Activated T-helper 1 cell treated with anti-CD3 and anti-CD28 coated beads, Interleukin-12 subunit alpha, Interleukin-12 subunit beta, Interleukin-2, Interleukin-4 antibody, amounts not matched to agents 30 ng/mL and 10 ng/mL and 1 ng/mL, durations not matched to agents 14 hours and 24 hours and 36 hours (primary cell): ENCODE measurements at regions not wholly inside any gene's neighbourhood (a gene's known extent, or its start where the extent isn't known, plus 50 kb on each side); places are given as distances from the start of the nearest gene placed in this dataset.
"Not testable (repeated sequence)": the region's sequence is repeated elsewhere in the genome, so short reads cannot be mapped to it uniquely, and the experiment has no call there.

Source experiments
- DNase-seq: peaks from one replicate; pipeline ENCODE4 v3.0.0; 2021; ENCODE audit warnings: low spot score
- H3K27ac Mint-ChIP-seq: one replicate; pipeline ENCODE4 v1.8.0; 2021; ENCODE audit warnings: mild to moderate bottlenecking, mixed read lengths
- H3K27me3 Mint-ChIP-seq: one replicate; pipeline ENCODE4 v1.8.0; 2022; ENCODE audit warnings: mild to moderate bottlenecking, moderate library complexity, mixed read lengths; ENCODE audit not compliant: insufficient read depth
- H3K36me3 Mint-ChIP-seq: one replicate; pipeline ENCODE4 v1.8.0; 2021; ENCODE audit warnings: low read depth, mixed read lengths
- H3K4me1 Mint-ChIP-seq: one replicate; pipeline ENCODE4 v1.8.0; 2021; ENCODE audit warnings: low read depth, mixed read lengths
- H3K4me3 Mint-ChIP-seq: one replicate; pipeline ENCODE4 v1.8.0; 2021; ENCODE audit warnings: mild to moderate bottlenecking, moderate library complexity, mixed read lengths
- H3K9me3 Mint-ChIP-seq: one replicate; pipeline ENCODE4 v1.8.0; 2021; ENCODE audit warnings: mixed read lengths
- intact Hi-C: fragments of 100-400 bp; cut with micrococcal nuclease; formaldehyde crosslinking; loops from one replicate; pipeline ENCODE4 v1.15.1; 2024

DNA sequence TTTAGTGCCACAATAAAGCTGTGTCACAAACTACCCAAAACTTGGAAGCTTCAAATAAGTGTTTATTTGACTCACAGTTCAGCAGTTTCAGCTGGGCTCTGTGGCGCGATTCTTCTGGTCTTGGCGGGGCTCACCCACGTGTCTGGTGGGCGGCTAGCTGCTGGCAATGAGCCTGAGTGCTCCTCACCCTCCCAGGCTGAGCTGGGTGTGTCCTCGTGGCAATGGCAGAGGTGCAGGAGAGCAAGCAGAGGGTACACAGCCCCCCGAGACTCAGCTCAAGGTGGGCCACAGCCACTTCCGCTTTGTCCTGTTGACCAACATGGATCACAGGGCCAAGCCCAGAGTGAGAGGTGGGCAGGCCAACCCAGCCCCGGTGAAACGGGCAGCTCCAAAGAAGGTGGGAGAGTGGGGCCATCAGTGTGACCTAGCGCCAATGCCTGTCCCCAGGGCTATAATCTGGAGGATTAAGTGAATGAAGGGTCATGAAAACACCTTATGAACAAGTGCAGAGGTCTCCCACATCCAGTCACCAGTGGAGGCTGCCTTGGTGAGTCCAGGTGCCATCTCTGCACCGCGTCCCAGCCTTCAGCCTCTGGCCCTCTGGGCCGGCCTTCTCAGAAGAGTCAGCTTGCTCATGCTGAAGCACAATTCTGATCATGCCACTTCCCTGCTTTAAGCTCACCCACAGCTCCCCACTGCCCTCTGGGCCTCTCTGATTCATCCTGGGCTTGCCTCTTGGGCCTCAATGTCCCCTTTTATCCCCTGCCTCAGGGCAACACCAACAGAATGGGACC is 74.6 kb upstream of the RTL6 start:
- no peak overlapping the region for H3K4me3 Mint-ChIP-seq
- intact Hi-C loops: no loop called here
- H3K27me3 Mint-ChIP-seq: peaks cover 8% of the 10 kb centered on the region
- H3K27ac Mint-ChIP-seq: no peak overlapping the region
- no peaks in the 10 kb centered on the region for H3K9me3 Mint-ChIP-seq
- H3K36me3 Mint-ChIP-seq: no peaks in the 10 kb centered on the region
- H3K4me1 Mint-ChIP-seq: no peaks in the 10 kb centered on the region
- DNase-seq: no peak

DNA sequence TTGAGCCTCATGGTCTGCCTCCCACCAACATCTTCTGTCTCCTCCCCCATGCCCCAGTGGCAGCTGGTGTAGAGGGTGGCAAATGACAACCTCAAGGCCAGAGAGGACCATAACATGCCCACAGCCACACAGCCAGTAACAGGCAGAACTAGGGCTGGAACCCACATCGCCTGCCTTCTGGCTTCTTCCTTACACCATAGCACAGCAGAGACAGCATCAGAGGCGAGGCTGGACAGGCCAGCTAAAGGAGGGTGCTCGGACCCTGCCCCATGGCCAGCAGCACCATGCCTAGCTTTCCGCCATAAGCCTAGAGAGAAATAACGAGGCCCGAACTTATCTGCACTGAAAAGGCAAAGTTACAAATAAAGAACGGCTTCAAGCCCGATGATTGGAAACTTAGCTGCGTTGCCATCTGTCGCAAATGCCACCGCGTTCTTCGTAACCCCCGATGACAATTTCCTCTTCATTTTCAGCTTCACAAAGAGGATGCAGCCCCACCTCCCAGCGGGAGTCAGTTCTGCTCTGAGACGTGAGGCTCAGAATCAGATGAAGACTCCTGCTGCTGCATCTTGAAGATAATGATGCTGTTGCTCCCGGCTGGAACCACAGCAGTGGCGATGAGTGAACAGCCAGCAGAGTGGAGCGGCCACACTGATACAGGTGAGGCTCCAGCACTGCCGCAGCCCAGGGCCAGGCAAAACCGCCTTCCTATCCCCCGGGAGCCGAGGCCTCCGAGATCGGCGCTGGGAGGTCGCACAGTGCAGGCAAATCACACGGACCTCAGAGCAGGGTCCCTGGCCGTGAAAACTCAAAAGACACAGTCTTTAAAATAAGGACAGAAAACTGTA is 73.8 kb upstream of the RTL6 start:
- intact Hi-C loops: no loop called here
- H3K27ac Mint-ChIP-seq: no peak overlapping the region
- no peaks in the 10 kb centered on the region for H3K36me3 Mint-ChIP-seq
- DNase-seq: no peak
- no peaks in the 10 kb centered on the region for H3K4me1 Mint-ChIP-seq
- no peak overlapping the region for H3K4me3 Mint-ChIP-seq
- peaks cover 8% of the 10 kb centered on the region for H3K27me3 Mint-ChIP-seq
- H3K9me3 Mint-ChIP-seq: no peaks in the 10 kb centered on the region

DNA sequence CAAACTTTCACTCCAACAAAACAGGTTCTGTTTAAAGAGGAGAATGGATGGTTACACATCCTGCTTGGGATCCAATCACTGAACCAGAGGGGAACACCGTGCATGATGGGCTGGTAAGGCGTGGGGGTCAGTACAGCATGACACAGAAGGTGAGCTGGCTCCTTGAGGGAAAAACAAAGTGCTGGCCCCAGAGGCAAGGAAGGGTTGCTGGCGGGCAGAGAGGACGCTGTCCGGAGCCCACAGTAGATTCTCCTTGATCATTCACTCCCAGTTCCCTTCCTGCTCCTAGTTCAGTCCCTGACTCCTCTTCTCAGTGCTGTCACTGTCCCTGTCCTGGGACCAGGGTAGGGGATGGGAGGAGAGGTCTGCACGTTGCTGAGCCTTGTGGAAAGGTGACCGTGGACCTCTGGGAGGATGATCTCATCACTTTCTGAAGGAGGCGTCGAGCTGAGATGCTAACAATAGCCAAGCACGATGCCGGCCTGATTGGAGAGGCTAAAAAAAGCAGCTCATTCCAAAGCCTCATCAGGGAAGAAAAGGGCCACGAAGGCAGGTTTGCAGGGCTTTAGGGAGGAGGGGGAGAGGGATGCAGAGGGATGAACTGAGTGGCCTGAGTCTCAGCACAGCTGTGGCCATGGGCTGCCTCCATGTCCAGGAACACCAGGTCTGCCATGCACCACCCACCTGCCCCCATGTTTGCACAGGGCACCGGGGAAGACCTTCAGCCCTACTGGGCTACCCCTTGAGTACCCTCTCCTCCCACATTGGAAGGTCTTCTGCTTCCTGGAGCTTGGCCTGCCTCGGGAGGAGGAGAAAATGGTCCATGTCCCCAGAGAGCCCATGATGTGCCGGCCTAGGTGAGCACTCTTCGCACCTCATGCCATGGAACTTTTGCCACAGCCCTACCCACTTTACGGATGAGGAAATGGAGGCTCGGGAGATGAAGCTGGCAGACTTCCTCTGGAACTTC is 72.7 kb upstream of the RTL6 start:
- intact Hi-C loops: no loop called here
- H3K4me3 Mint-ChIP-seq: no peak overlapping the region
- DNase-seq: no peak
- H3K36me3 Mint-ChIP-seq: no peaks in the 10 kb centered on the region
- no peak overlapping the region for H3K27ac Mint-ChIP-seq
- H3K9me3 Mint-ChIP-seq: no peaks in the 10 kb centered on the region
- H3K4me1 Mint-ChIP-seq: no peaks in the 10 kb centered on the region
- peaks cover 6% of the 10 kb centered on the region for H3K27me3 Mint-ChIP-seq

DNA sequence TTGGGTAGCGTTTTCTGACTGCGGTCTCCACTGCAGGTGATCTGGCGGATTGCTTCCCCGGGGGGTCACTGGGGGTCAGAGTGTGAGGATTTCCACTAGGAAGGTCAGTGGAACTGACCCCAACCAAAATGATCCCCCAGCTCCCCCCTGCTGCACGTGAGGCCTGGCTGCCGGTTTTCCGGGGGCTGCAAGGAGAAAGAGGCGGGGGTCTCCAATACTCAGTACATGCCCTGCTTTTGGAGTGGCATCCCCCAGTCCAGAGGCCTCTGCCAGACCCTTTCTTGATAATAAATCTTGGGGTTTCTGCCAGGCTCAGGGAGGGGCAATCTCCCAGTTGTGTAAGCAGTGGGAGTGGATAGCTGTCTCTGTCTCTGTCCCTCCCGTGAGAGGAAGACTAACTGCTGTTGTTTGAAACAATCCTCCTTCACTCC is 71.5 kb upstream of the RTL6 start:
- intact Hi-C loops: loop anchor here (2.0 to 5.0 kb wide), 2 partner anchors 489 to 577 kb away; no protein-coding TSS in a partner anchor
- H3K27ac Mint-ChIP-seq: no peak overlapping the region
- peaks cover 7% of the 10 kb centered on the region for H3K27me3 Mint-ChIP-seq
- no peaks in the 10 kb centered on the region for H3K36me3 Mint-ChIP-seq
- DNase-seq: no peak
- H3K9me3 Mint-ChIP-seq: no peaks in the 10 kb centered on the region
- no peaks in the 10 kb centered on the region for H3K4me1 Mint-ChIP-seq
- no peak overlapping the region for H3K4me3 Mint-ChIP-seq

DNA sequence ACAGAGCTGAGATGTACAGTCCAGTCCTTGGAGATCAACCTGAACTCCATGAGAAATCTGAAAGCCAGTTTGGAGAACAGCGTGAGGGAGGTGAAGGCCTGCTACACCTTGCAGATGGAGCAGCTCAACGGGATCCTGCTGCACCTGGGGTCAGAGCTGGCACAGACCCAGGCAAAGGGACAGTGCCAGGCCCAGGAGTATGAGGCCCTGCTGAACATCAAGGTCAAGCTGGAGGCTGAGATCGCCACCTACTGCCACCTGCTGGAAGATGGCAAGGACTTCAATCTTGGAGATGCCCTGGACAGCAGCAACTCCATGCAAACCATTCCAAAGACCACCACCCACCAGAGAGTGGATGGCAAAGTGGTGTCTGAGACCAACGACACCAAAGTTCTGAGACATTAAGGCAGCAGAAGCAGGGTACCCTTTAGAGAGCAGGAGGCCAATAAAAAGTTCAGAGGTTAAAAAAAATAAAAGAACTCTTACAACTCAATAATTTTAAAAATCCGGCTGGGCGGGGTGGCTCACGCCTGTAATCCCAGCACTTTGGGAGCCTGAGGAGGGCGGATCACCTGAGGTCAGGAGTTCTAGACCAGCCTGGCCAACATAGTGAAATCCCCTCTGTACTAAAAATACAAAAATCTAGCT is 69.9 kb upstream of the RTL6 start:
- DNase-seq: peak; percentile 33
- H3K27me3 Mint-ChIP-seq: peaks cover 7% of the 10 kb centered on the region
- no peaks in the 10 kb centered on the region for H3K9me3 Mint-ChIP-seq
- H3K4me1 Mint-ChIP-seq: no peaks in the 10 kb centered on the region
- intact Hi-C loops: loop anchor here (2.0 to 5.0 kb wide), 2 partner anchors 487 to 576 kb away; no protein-coding TSS in a partner anchor
- H3K4me3 Mint-ChIP-seq: no peak overlapping the region
- H3K27ac Mint-ChIP-seq: no peak overlapping the region
- no peaks in the 10 kb centered on the region for H3K36me3 Mint-ChIP-seq

DNA sequence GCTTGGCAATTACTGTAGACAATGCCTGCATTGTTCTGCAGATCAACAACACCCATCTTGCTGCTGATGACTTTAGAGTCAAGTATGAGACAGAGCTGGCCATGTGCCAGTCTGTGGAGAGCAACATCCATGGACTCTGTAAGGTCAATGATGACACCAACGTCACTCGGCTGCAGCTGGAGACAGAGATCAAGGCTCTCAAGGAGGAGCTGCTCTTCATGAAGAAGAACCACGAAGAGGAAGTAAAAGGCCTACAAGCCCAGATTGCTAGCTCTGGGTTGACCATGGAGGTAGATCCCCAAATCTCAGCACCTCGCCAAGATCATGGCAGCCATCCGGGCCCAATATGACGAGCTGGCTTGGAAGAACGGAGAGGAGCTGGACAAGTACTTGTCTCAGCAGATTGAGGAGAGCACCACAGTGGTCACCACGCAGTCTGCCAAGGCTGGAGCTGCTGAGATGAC is 69.4 kb upstream of the RTL6 start:
- DNase-seq, H3K4me1 Mint-ChIP-seq, H3K4me3 Mint-ChIP-seq, H3K36me3 Mint-ChIP-seq, H3K27me3 Mint-ChIP-seq, H3K27ac Mint-ChIP-seq, H3K9me3 Mint-ChIP-seq: not testable (repeated sequence)
- intact Hi-C loops: loop anchor here (5.0 kb wide), 1 partner anchor 575 kb away; no protein-coding TSS in a partner anchor

DNA sequence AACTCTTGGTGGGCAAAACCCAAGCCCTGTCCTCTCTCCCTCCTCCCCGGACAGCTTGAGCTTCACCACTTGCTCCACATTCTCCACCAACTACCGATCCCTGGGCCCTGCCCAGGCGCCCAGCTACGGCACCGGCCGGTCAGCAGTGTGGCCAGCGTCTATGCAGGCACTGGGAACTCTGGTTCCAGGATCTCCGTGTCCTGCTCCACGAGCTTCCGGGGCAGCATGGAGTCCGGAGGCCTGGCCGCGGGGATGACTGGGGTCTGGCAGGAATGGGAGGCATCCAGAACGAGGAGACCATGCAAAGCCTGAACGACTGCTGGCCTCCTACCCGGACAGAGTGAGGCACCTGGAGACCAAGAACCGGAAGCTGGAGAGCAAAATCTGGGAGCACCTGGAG is 68.9 kb upstream of the RTL6 start:
- no peak overlapping the region for H3K27ac Mint-ChIP-seq
- no peaks in the 10 kb centered on the region for H3K36me3 Mint-ChIP-seq
- H3K9me3 Mint-ChIP-seq: no peaks in the 10 kb centered on the region
- peaks cover 7% of the 10 kb centered on the region for H3K27me3 Mint-ChIP-seq
- H3K4me1 Mint-ChIP-seq: no peaks in the 10 kb centered on the region
- intact Hi-C loops: loop anchor here (5.0 kb wide), 1 partner anchor 575 kb away; no protein-coding TSS in a partner anchor
- no peak overlapping the region for H3K4me3 Mint-ChIP-seq
- no peak for DNase-seq

DNA sequence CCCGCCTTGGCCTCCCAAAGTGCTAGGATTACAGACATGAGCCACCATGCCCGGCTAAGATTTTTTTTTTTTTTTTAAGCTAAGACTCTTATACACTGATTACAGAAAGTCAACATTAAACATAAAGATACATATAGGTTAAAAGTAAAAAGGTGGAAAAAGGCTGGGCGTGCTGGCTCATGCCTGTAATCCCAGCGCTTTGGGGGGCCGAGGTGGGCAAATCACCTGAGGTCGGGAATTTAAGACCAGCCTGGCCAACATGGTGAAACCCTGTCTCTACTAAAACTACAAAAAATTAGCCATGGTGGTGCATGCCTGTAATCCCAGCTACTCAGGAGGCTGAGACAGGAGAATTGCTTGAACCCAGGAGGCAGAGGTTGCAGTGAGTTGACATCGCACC is 64.6 kb upstream of the RTL6 start:
- H3K4me3 Mint-ChIP-seq, H3K36me3 Mint-ChIP-seq, H3K27me3 Mint-ChIP-seq, H3K27ac Mint-ChIP-seq, H3K9me3 Mint-ChIP-seq, H3K4me1 Mint-ChIP-seq, DNase-seq, intact Hi-C loops: not testable (repeated sequence)

DNA sequence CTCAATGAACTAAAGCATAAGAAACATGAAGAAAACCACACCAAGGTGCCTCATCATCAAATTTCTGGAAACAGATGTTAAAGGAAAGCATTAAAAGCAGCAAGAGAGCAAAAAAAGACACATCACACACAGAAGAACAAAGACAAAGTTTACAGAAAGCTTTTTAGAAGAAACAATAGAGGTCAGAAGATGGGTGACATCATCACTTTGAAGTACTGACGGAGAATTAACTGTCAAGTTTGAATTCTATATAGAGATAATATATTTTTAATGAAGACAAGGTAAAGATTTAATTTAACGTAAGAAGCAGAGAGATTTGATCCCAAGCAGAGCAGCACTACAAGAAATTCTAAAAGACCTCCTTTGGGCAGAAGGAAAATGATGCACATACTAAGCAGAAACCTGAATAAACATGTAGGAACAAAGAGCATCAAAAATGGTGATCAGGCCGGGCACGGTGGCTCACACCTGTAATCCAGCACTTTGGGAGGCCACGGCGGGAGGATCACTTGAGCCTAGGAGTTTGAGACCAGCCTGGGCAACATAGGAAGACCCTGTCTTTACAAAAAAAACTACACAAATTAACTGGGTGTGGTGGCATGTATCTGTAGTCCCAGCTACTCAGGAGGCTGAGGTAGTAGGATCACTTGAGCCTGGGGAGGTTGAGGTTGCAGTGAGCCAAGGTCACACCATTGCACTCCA is 63.3 kb upstream of the RTL6 start:
- DNase-seq: no peak
- no peak overlapping the region for H3K27ac Mint-ChIP-seq
- no peaks in the 10 kb centered on the region for H3K4me1 Mint-ChIP-seq
- intact Hi-C loops: no loop called here
- H3K9me3 Mint-ChIP-seq: no peaks in the 10 kb centered on the region
- H3K36me3 Mint-ChIP-seq: no peaks in the 10 kb centered on the region
- H3K27me3 Mint-ChIP-seq: peaks cover 3% of the 10 kb centered on the region
- H3K4me3 Mint-ChIP-seq: no peak overlapping the region

DNA sequence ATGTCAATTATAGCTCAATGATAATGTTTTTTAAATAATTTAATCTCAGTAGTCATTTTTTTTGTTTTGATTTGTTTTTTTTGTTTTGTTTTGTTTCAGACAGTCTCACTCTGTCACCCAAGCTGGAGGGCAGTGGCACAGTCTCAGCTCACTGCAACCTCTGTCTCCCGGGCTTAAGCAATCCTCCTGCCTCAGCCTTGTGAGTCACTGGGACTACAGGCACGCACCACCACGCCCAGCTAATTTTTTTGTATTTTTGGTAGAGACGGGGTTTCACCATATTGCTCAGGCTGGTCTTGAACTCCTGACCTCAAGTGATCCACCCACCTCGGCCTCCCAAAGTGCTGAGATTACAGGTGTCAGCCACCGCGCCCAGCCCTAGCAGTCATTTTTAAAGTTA is 60.6 kb upstream of the RTL6 start:
- H3K36me3 Mint-ChIP-seq, DNase-seq, H3K4me3 Mint-ChIP-seq, H3K9me3 Mint-ChIP-seq, intact Hi-C loops, H3K4me1 Mint-ChIP-seq, H3K27ac Mint-ChIP-seq: not testable (repeated sequence)
- peaks cover 10% of the 10 kb centered on the region for H3K27me3 Mint-ChIP-seq

DNA sequence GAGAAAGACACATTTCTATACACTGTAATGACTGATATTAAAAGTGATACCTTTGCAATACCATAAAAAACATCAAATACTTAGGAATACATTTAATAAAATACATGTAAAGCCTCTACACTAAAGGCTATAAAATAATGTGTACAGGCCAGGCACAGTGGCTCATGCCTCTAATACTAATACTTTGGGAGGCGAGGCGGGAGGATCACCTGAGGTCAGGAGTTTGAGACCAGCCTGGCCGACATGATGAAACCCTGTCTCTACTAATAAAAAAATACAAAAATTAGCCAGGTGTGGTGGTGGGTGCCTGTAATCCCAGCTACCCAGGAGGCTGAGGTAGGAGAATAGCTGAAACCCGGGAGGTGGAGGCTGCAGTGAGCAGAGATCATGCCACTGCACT is 59.8 kb upstream of the RTL6 start:
- peaks cover 11% of the 10 kb centered on the region for H3K27me3 Mint-ChIP-seq
- H3K9me3 Mint-ChIP-seq, intact Hi-C loops, DNase-seq, H3K36me3 Mint-ChIP-seq, H3K4me1 Mint-ChIP-seq, H3K4me3 Mint-ChIP-seq, H3K27ac Mint-ChIP-seq: not testable (repeated sequence)
